HG03060 (cell line): ENCODE measurements at regions not wholly inside any gene's neighbourhood (a gene's known extent, or its start where the extent isn't known, plus 50 kb on each side); places are given as distances from the start of the nearest gene placed in this dataset.

Experiments
- ATAC-seq: cut with Tn5 transposase; IDR thresholded peaks from one replicate; pipeline ENCODE4 v1.9.1; 2021; ENCODE audit warnings: low read depth, moderate number of reproducible peaks; ENCODE audit not compliant: unreplicated experiment

- no peak for ATAC-seq
Measured at GRCh38 chr12:127233016-127233415, 1034.0 kb upstream of the TMEM132C start.

- no peak for ATAC-seq
Measured at GRCh38 chr12:127235761-127236160, 1031.2 kb upstream of the TMEM132C start.

GRCh38 chr12:127236491-127236890 lies 1030.5 kb upstream of the TMEM132C start:
- ATAC-seq, result no peak

GRCh38 chr12:127237151-127237550 lies 1029.8 kb upstream of the TMEM132C start:
- ATAC-seq, result no peak

- no peak for ATAC-seq
Measured at GRCh38 chr12:127238107-127238506, 1028.9 kb upstream of the TMEM132C start.

GRCh38 chr12:127239781-127240180 lies 1027.2 kb upstream of the TMEM132C start:
- ATAC-seq, result no peak

- ATAC-seq, result no peak
Measured at GRCh38 chr12:127240249-127240929, 1026.6 kb upstream of the TMEM132C start.

GRCh38 chr12:127241072-127241817 lies 1025.7 kb upstream of the TMEM132C start:
- no peak for ATAC-seq

- ATAC-seq, result no peak
Measured at GRCh38 chr12:127245009-127245408, 1022.0 kb upstream of the TMEM132C start.

GRCh38 chr12:127245437-127245836 lies 1021.5 kb upstream of the TMEM132C start:
- ATAC-seq, result no peak

- no peak for ATAC-seq
Measured at GRCh38 chr12:127247937-127248336, 1019.0 kb upstream of the TMEM132C start.

GRCh38 chr12:127249428-127249827 lies 1017.5 kb upstream of the TMEM132C start:
- no peak for ATAC-seq

GRCh38 chr12:127253797-127254327 lies 1013.1 kb upstream of the TMEM132C start:
- no peak for ATAC-seq

GRCh38 chr12:127254420-127254955 lies 1012.5 kb upstream of the TMEM132C start:
- no peak for ATAC-seq

GRCh38 chr12:127257366-127257935 lies 1009.5 kb upstream of the TMEM132C start:
- no peak for ATAC-seq

- no peak for ATAC-seq
Measured at GRCh38 chr12:127260531-127260930, 1006.4 kb upstream of the TMEM132C start.

GRCh38 chr12:127260999-127261398 lies 1006.0 kb upstream of the TMEM132C start:
- no peak for ATAC-seq

- no peak for ATAC-seq
Measured at GRCh38 chr12:127262615-127263014, 1004.4 kb upstream of the TMEM132C start.

- no peak for ATAC-seq
Measured at GRCh38 chr12:127263621-127264020, 1003.3 kb upstream of the TMEM132C start.

GRCh38 chr12:127267128-127267527 lies 999.8 kb upstream of the TMEM132C start:
- ATAC-seq, result no peak

GRCh38 chr12:127268213-127268612 lies 998.8 kb upstream of the TMEM132C start:
- ATAC-seq, result no peak
